ENCODE measurements at regions not wholly inside any gene's neighbourhood (a gene's known extent, or its start where the extent isn't known, plus 50 kb on each side); places are given as distances from the start of the nearest gene placed in this dataset.
"Not testable (repeated sequence)": the region's sequence is repeated elsewhere in the genome, so short reads cannot be mapped to it uniquely, and the experiment has no call there.

GRCh38 chr4:89519771-89520320, 212.2 kb upstream of the GPRIN3 start:
- in situ Hi-C loops (cut with HindIII; ENCODE audit: low pct_ligation_motif_present, low pct_unique_long_range_greater_than_20kb, low sequenced_read_pairs) = no loop called here
- DNase-seq = no peak

GRCh38 chr4:89518259-89518658, 210.7 kb upstream of the GPRIN3 start:
- no peak for DNase-seq
- in situ Hi-C loops (cut with HindIII; ENCODE audit: low pct_ligation_motif_present, low pct_unique_long_range_greater_than_20kb, low sequenced_read_pairs) = no loop called here

GRCh38 chr4:89514811-89515210, 207.2 kb upstream of the GPRIN3 start:
- in situ Hi-C loops (cut with HindIII; ENCODE audit: low pct_ligation_motif_present, low pct_unique_long_range_greater_than_20kb, low sequenced_read_pairs) = no loop called here
- no peak for DNase-seq

- in situ Hi-C loops (cut with HindIII; ENCODE audit: low pct_ligation_motif_present, low pct_unique_long_range_greater_than_20kb, low sequenced_read_pairs) = no loop called here
Observed at GRCh38 chr4:89511776-89512175, 204.2 kb upstream of the GPRIN3 start.

GRCh38 chr4:89509708-89510281, 202.2 kb upstream of the GPRIN3 start:
- in situ Hi-C loops (cut with HindIII; ENCODE audit: low pct_ligation_motif_present, low pct_unique_long_range_greater_than_20kb, low sequenced_read_pairs) = no loop called here
- no peak for DNase-seq

More at GRCh38 chr4:89511776-89512175, 204.2 kb upstream of the GPRIN3 start:
- no peak for DNase-seq

GRCh38 chr4:89506866-89507491, 199.4 kb upstream of the GPRIN3 start:
- in situ Hi-C loops (cut with HindIII; ENCODE audit: low pct_ligation_motif_present, low pct_unique_long_range_greater_than_20kb, low sequenced_read_pairs) = no loop called here
- DNase-seq = no peak

- in situ Hi-C loops (cut with HindIII; ENCODE audit: low pct_ligation_motif_present, low pct_unique_long_range_greater_than_20kb, low sequenced_read_pairs) = no loop called here
- no peak for DNase-seq
Observed at GRCh38 chr4:89502581-89502980, 195.0 kb upstream of the GPRIN3 start.

GRCh38 chr4:89497517-89498308, 190.1 kb upstream of the GPRIN3 start:
- no peak for DNase-seq
- in situ Hi-C loops (cut with HindIII; ENCODE audit: low pct_ligation_motif_present, low pct_unique_long_range_greater_than_20kb, low sequenced_read_pairs) = no loop called here

- in situ Hi-C loops (cut with HindIII; ENCODE audit: low pct_ligation_motif_present, low pct_unique_long_range_greater_than_20kb, low sequenced_read_pairs) = no loop called here
- no peak for DNase-seq
Observed at GRCh38 chr4:89496851-89497250, 189.3 kb upstream of the GPRIN3 start.

GRCh38 chr4:89493367-89493766, 185.8 kb upstream of the GPRIN3 start:
- in situ Hi-C loops (cut with HindIII; ENCODE audit: low pct_ligation_motif_present, low pct_unique_long_range_greater_than_20kb, low sequenced_read_pairs) = no loop called here
- DNase-seq = no peak

- no peak for DNase-seq
- in situ Hi-C loops (cut with HindIII; ENCODE audit: low pct_ligation_motif_present, low pct_unique_long_range_greater_than_20kb, low sequenced_read_pairs) = no loop called here
Observed at GRCh38 chr4:89492581-89493071, 185.0 kb upstream of the GPRIN3 start.

GRCh38 chr4:89491761-89492160, 184.2 kb upstream of the GPRIN3 start:
- in situ Hi-C loops (cut with HindIII; ENCODE audit: low pct_ligation_motif_present, low pct_unique_long_range_greater_than_20kb, low sequenced_read_pairs) = no loop called here
- DNase-seq = no peak

GRCh38 chr4:89489921-89490431, 182.4 kb upstream of the GPRIN3 start:
- DNase-seq; in situ Hi-C loops (cut with HindIII; ENCODE audit: low pct_ligation_motif_present, low pct_unique_long_range_greater_than_20kb, low sequenced_read_pairs): not testable (repeated sequence)

- DNase-seq = no peak
- in situ Hi-C loops (cut with HindIII; ENCODE audit: low pct_ligation_motif_present, low pct_unique_long_range_greater_than_20kb, low sequenced_read_pairs) = no loop called here
Observed at GRCh38 chr4:89489338-89489771, 181.8 kb upstream of the GPRIN3 start.

- DNase-seq = no peak
- in situ Hi-C loops (cut with HindIII; ENCODE audit: low pct_ligation_motif_present, low pct_unique_long_range_greater_than_20kb, low sequenced_read_pairs) = no loop called here
Observed at GRCh38 chr4:89488736-89489135, 181.1 kb upstream of the GPRIN3 start.

GRCh38 chr4:89486673-89487072, 179.1 kb upstream of the GPRIN3 start:
- in situ Hi-C loops (cut with HindIII; ENCODE audit: low pct_ligation_motif_present, low pct_unique_long_range_greater_than_20kb, low sequenced_read_pairs) = no loop called here
- no peak for DNase-seq

- in situ Hi-C loops (cut with HindIII; ENCODE audit: low pct_ligation_motif_present, low pct_unique_long_range_greater_than_20kb, low sequenced_read_pairs) = no loop called here
- peak; percentile 9 for DNase-seq
Observed at GRCh38 chr4:89486042-89486441, 178.4 kb upstream of the GPRIN3 start.

- no peak for DNase-seq
- in situ Hi-C loops (cut with HindIII; ENCODE audit: low pct_ligation_motif_present, low pct_unique_long_range_greater_than_20kb, low sequenced_read_pairs) = no loop called here
Observed at GRCh38 chr4:89483833-89484232, 176.2 kb upstream of the GPRIN3 start.

GRCh38 chr4:89482926-89483595, 175.5 kb upstream of the GPRIN3 start:
- in situ Hi-C loops (cut with HindIII; ENCODE audit: low pct_ligation_motif_present, low pct_unique_long_range_greater_than_20kb, low sequenced_read_pairs) = no loop called here
- no peak for DNase-seq
